ENCODE measurements at regions not wholly inside any gene's neighbourhood (a gene's known extent, or its start where the extent isn't known, plus 50 kb on each side); places are given as distances from the start of the nearest gene placed in this dataset.

DNA sequence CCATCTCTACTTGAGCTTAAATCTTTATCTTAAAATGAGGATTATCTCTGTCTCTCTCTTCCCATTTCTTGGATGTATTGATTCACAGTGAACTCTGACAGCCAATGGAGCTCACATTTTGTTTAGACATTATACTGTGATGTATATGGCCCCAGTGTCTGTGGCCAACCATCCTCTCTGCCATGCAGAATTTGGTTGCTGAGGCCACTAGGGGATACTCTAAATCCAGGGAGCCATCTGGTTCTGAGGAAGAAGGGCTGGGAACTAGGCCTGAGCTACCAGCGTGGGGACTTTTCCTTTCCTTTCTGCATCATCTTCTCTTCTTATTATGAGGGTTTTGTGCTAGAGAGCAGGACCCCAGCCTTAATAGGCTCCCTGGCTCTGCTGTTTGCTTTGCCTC, 59.1 kb upstream of the RIPOR2 start:
- no peak for DNase-seq (ENCODE audit: low spot score, unreplicated experiment)
- H3K9me3 Mint-ChIP-seq (ENCODE audit: low read depth) = peaks cover 3% of the 10 kb centered on the region
- H3K27me3 Mint-ChIP-seq = no peaks in the 10 kb centered on the region
- peaks cover 2% of the 10 kb centered on the region for H3K36me3 Mint-ChIP-seq (ENCODE audit: insufficient read depth)
- TF ChIP-seq, protein P1, sequence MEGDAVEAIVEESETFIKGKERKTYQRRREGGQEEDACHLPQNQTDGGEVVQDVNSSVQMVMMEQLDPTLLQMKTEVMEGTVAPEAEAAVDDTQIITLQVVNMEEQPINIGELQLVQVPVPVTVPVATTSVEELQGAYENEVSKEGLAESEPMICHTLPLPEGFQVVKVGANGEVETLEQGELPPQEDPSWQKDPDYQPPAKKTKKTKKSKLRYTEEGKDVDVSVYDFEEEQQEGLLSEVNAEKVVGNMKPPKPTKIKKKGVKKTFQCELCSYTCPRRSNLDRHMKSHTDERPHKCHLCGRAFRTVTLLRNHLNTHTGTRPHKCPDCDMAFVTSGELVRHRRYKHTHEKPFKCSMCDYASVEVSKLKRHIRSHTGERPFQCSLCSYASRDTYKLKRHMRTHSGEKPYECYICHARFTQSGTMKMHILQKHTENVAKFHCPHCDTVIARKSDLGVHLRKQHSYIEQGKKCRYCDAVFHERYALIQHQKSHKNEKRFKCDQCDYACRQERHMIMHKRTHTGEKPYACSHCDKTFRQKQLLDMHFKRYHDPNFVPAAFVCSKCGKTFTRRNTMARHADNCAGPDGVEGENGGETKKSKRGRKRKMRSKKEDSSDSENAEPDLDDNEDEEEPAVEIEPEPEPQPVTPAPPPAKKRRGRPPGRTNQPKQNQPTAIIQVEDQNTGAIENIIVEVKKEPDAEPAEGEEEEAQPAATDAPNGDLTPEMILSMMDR (IDR thresholded peaks at IDR 0.05; ENCODE audit: unreplicated experiment) = no peak
- no peak overlapping the region for H3K4me3 Mint-ChIP-seq (ENCODE audit: low read depth)
- H3K27ac Mint-ChIP-seq = no peak overlapping the region
- H3K4me1 Mint-ChIP-seq (ENCODE audit: low read depth) = peaks cover 3% of the 10 kb centered on the region

DNA sequence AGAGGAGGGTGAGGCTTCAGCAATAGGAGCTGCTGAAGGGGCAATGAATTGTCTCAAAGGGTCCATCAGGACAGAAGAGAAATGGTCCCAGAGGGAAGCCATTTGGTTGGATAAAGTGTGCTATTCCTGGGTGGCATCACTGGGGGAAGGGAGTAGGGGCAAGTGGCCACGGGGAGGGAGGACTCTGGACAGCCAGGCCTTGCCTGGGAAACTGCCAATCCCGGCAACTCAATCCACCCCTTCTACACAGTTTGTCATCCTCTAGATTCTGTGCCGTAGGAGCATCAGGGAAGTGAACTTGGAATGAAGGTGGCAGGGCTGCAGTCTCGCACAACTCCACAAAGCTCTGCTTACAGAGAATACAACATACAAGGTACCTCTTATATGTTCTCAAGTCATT, 59.5 kb upstream of the RIPOR2 start:
- peaks cover 2% of the 10 kb centered on the region for H3K36me3 Mint-ChIP-seq (ENCODE audit: insufficient read depth)
- no peak overlapping the region for H3K4me3 Mint-ChIP-seq (ENCODE audit: low read depth)
- no peak for DNase-seq (ENCODE audit: low spot score, unreplicated experiment)
- TF ChIP-seq, protein P1 (IDR thresholded peaks at IDR 0.05; ENCODE audit: unreplicated experiment) = no peak
- peaks cover 3% of the 10 kb centered on the region for H3K4me1 Mint-ChIP-seq (ENCODE audit: low read depth)
- no peak overlapping the region for H3K27ac Mint-ChIP-seq
- no peaks in the 10 kb centered on the region for H3K27me3 Mint-ChIP-seq
- H3K9me3 Mint-ChIP-seq (ENCODE audit: low read depth) = peaks cover 3% of the 10 kb centered on the region

DNA sequence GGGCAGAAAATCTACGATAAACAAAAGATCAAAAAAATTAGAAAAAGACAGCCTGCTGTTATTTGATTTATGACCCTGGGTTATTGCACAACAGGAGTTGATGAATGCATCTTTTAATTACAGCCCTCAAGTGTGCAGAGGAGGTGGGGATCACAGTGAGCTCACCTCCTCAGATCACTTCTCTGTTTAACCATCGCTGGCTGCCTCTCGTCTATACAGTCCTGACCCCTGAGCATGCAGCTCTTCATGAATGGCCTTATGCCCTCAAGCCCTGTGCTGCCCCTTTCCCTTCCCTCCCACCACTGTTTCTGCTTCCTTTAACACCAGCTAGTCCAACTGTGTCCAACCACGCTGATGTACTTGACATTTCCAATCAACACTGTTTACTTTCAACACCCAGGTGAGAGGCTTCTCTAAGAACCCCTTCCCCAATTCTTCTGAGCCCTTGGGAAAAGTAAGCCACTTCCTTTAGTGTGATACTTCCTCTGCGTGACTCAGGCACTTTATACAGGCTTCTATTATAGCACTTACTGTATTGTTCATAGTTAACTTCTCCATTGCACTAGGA, 60.6 kb upstream of the RIPOR2 start:
- TF ChIP-seq, protein P1 (IDR thresholded peaks at IDR 0.05; ENCODE audit: unreplicated experiment) = no peak
- Mint-ChIP-seq H3K4me1 (ENCODE audit: low read depth) (peaks cover 3% of the 10 kb centered on the region), H3K27me3 (no peaks in the 10 kb centered on the region), H3K4me3 (ENCODE audit: low read depth) (no peak overlapping the region), H3K27ac (no peak overlapping the region), H3K9me3 (ENCODE audit: low read depth) (peaks cover 3% of the 10 kb centered on the region), H3K36me3 (ENCODE audit: insufficient read depth) (peaks cover 2% of the 10 kb centered on the region)
- DNase-seq (ENCODE audit: low spot score, unreplicated experiment) = no peak

DNA sequence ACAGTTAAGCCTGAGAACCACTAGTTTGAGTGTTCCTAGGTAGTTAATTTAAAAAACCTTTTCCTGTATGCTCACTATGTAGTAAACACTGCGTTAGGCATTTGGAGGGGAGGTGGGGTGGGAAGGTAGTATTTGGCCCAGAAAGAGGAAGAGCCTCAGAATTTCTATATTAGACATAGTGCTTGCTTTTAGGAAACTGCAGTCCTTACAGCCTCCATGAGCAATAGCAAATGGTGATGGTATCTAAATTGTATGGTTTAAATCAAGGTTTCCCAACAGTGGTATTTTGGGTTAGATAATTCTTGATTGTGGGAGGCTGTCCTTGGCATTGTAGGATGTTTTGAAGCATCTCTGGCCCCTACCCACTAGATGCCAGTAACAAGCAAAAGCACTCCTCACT, 61.5 kb upstream of the RIPOR2 start:
- H3K4me3 Mint-ChIP-seq (ENCODE audit: low read depth) = no peak overlapping the region
- no peaks in the 10 kb centered on the region for H3K27me3 Mint-ChIP-seq
- H3K27ac Mint-ChIP-seq = no peak overlapping the region
- DNase-seq (ENCODE audit: low spot score, unreplicated experiment) = no peak
- peaks cover under 1% of the 10 kb centered on the region for H3K36me3 Mint-ChIP-seq (ENCODE audit: insufficient read depth)
- peaks cover 3% of the 10 kb centered on the region for H3K4me1 Mint-ChIP-seq (ENCODE audit: low read depth)
- TF ChIP-seq, protein P1 (IDR thresholded peaks at IDR 0.05; ENCODE audit: unreplicated experiment) = no peak
- H3K9me3 Mint-ChIP-seq (ENCODE audit: low read depth) = peaks cover under 1% of the 10 kb centered on the region

DNA sequence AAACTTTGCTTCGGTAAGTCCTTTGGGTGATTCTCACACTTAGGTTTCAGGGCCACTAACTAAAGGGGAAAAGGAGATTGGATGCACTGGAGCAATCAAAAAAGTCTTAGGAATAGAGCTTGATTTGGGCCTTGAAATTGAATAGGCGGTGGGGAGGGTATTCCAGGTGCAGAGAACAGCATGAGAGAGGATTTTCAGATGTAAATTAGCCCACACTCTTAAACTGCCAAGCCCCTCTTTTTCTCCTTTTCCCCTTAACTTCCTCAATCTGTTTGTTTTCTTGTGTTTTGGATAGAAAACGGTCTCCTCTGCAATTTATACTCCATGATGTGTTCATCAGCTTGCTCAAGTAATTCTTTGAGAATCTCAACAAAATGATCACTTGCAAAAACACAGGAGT, 62.1 kb upstream of the RIPOR2 start:
- Mint-ChIP-seq H3K9me3 (ENCODE audit: low read depth) (no peaks in the 10 kb centered on the region), H3K36me3 (ENCODE audit: insufficient read depth) (no peaks in the 10 kb centered on the region), H3K4me1 (ENCODE audit: low read depth) (peaks cover 7% of the 10 kb centered on the region), H3K27ac (no peak overlapping the region), H3K27me3 (no peaks in the 10 kb centered on the region), H3K4me3 (ENCODE audit: low read depth) (no peak overlapping the region)
- DNase-seq (ENCODE audit: low spot score, unreplicated experiment) = no peak
- TF ChIP-seq, protein P1 (IDR thresholded peaks at IDR 0.05; ENCODE audit: unreplicated experiment) = no peak
